WI38 (cell line): ENCODE measurements at regions not wholly inside any gene's neighbourhood (a gene's known extent, or its start where the extent isn't known, plus 50 kb on each side); places are given as distances from the start of the nearest gene placed in this dataset.

ENCODE experiments used
- H3K4me3 ChIP-seq: 2 replicates; pipeline ENCODE4 v1.5.1; 2011; ENCODE audit warnings: low read depth, mild to moderate bottlenecking, control low read depth, low read length
- TF ChIP-seq, protein P1 (sequence below): IDR thresholded peaks from 2 replicates; pipeline ENCODE4 v1.5.1; 2012; ENCODE audit warnings: low read depth, mild to moderate bottlenecking, control low read depth, low read length

DNA sequence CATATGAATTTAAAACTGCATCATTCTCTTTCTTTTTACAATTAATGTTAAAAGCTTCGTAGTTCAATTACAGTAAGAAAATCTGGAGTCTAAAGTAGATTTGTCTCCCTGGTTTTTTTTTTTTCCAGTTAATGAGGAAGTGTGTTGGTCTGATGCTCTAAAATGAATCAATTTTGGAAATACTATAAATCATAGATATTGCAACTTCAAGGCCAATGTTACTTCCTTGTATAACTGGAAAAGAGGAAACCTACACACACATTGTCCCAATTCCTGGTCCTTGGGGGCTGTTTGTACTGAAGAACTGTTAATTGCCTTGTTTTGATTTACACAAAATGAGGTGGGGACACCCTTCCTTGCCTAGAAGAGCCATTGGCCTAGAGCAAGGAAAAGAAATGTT, 107.2 kb downstream of the RGS2 start:
- TF ChIP-seq, protein P1, sequence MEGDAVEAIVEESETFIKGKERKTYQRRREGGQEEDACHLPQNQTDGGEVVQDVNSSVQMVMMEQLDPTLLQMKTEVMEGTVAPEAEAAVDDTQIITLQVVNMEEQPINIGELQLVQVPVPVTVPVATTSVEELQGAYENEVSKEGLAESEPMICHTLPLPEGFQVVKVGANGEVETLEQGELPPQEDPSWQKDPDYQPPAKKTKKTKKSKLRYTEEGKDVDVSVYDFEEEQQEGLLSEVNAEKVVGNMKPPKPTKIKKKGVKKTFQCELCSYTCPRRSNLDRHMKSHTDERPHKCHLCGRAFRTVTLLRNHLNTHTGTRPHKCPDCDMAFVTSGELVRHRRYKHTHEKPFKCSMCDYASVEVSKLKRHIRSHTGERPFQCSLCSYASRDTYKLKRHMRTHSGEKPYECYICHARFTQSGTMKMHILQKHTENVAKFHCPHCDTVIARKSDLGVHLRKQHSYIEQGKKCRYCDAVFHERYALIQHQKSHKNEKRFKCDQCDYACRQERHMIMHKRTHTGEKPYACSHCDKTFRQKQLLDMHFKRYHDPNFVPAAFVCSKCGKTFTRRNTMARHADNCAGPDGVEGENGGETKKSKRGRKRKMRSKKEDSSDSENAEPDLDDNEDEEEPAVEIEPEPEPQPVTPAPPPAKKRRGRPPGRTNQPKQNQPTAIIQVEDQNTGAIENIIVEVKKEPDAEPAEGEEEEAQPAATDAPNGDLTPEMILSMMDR, result no peak
- H3K4me3 ChIP-seq, result no peak overlapping the region

DNA sequence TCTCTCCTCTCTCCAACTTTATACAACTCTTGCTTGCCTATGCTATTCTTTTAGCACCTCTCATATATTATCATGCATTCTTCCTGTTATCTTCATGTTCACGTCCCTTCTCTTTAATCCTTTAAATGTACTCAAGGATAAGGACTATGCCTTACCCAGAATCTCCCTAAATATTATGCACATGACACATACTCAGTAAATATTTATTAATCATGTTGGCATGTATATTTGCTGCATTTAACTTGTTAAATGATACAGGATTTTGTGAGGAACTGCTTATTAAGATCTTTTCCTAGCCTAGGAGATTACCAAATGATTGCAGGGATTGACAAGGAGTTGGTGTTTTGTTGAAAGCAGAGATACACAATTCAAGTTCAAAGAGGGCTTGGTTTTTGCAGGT, 109.4 kb downstream of the RGS2 start:
- H3K4me3 ChIP-seq, result no peak overlapping the region
- TF ChIP-seq, protein P1, result no peak

DNA sequence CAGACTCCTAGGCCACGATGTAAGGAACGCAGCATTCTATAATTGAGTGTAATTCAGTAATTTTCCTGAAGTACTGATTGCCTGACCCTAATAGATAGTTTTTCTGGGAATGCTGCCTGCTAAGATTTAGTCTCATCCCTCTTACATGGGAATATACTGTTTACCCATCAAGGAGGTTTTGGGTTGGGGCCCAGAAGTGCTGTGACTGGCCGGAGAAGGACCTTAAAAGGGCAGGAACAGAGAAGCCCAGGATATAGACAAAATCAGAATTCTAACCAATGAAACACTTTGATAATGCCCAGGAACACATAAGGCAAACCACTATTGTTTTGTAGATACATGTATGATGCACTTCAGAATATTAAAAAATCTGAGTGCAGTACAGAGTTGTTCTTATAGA, 111.6 kb downstream of the RGS2 start:
- H3K4me3 ChIP-seq, result no peak overlapping the region
- TF ChIP-seq, protein P1, result no peak

DNA sequence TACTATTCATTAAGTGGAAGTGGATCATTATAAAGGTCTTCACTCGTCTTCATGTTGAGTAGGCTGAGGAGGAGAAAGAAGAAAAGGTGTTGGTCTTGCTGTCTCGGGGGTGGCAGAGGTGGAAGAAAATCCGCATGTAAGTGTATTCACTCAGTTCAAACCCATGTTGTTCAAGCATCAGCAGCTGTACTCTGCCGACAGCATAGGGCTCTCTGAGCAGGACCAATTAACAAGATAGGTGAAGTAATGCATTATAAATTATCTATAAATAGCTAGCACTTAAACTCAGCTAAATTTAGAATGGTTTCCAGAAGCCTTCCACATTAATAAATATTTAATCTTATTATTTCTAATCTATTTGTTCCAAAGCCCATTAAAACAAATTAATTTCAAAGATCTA, 116.8 kb downstream of the RGS2 start:
- TF ChIP-seq, protein P1, result no peak
- H3K4me3 ChIP-seq, result no peak overlapping the region

DNA sequence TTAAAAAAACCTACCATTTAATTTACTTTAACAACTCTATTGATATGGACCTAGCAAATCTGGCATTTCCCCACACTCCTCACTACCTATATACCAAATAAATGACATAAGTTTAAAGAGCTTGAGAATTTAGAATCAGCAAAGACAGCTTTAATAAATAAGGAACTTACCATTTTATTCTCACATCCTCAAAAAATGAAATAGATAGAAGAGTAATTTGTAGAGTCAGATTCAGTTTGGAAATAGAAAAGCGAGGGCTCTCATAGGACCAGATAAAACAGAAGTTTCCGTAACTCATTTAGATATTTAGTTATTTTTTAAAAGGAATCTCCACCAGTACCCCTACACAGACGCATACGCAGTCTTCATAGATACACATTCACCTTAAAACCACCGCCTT, 117.9 kb downstream of the RGS2 start:
- no peak overlapping the region for H3K4me3 ChIP-seq
- TF ChIP-seq, protein P1, result no peak

DNA sequence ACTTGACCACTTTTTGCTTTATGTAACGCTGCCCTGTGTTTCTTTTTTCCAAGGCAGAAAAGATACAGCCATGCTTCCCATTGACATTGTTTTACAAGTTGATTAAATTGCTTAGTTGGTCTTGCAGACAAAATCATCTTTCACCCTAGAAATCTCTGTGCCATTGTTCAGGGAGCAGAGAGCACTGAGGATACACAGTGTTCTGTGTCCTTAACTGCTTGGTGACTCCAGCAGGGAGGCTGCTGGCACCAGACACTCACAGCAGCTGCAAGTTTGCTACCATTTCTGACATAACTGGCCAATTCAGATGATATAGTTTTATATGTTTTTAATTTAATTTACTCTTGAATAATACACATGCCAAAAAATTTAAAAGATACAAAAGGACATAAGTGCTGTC, 118.7 kb downstream of the RGS2 start:
- no peak overlapping the region for H3K4me3 ChIP-seq
- TF ChIP-seq, protein P1, result no peak

DNA sequence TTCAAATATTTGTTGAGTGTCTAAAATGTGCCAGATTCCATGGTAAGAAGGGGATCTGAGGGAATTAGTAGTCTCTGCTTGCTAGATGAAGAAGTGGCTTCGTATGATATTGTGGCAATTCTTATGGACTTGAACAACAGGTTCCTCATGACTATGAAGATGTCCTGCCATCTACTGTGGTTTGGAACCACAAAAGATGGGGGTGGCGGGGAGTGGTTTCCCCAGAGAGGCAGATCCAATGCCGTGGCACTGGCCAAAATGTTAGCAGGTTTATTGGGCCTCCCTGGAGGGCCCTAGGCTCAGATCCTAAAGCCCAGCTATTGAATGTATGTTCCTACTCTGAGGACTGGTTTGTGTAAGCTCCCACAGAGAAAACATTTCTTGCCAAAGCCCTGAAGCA, 120.8 kb downstream of the RGS2 start:
- TF ChIP-seq, protein P1, result no peak

More for the DNA sequence above, 120.8 kb downstream of the RGS2 start:
- no peak overlapping the region for H3K4me3 ChIP-seq
